ENCODE measurements at regions not wholly inside any gene's neighbourhood (a gene's known extent, or its start where the extent isn't known, plus 50 kb on each side); places are given as distances from the start of the nearest gene placed in this dataset.

- TF ChIP-seq CTCF (conservative IDR thresholded peaks at IDR 0.05; ENCODE audit: low read length): no peak
- TF ChIP-seq EZH2phosphoT487 (IDR thresholded peaks at IDR 0.05; ENCODE audit: borderline replicate concordance): no peak
Observed at GRCh38 chr10:108567899-108568752, 1355.2 kb downstream of the XPNPEP1 start.

Measured in Loucy (cell line).